OCI-LY1 (cell line): ENCODE measurements at regions not wholly inside any gene's neighbourhood (a gene's known extent, or its start where the extent isn't known, plus 50 kb on each side); places are given as distances from the start of the nearest gene placed in this dataset.

Source experiments
- H2AFZ ChIP-seq: fragments of 200-600 bp; sonication (generic), shearing (Covaris generic); 2 replicates; pipeline ENCODE4 v1.6.0; 2014; ENCODE audit warnings: antibody characterized with exemption, mild to moderate bottlenecking, low read length
- H3F3A ChIP-seq: fragments of 200-600 bp; sonication (generic), shearing (Covaris generic); 2 replicates; pipeline ENCODE4 v1.6.0; 2014; ENCODE audit warnings: mild to moderate bottlenecking, antibody characterized with exemption, low read length, moderate library complexity; ENCODE audit not compliant: insufficient read depth
- H3K27ac ChIP-seq: fragments of 200-600 bp; sonication (generic); 2 replicates; pipeline ENCODE4 v1.5.1; 2014; ENCODE audit warnings: low read length, mixed run types, mild to moderate bottlenecking, low read depth; ENCODE audit not compliant: poor library complexity, severe bottlenecking
- H3K27me3 ChIP-seq: fragments of 200-600 bp; sonication (generic); 2 replicates; pipeline ENCODE4 v1.6.0; 2014; ENCODE audit warnings: antibody characterized with exemption, mild to moderate bottlenecking, low read length, moderate library complexity; ENCODE audit not compliant: insufficient read depth
- H3K36me3 ChIP-seq: fragments of 200-600 bp; sonication (generic); 2 replicates; pipeline ENCODE4 v1.6.1; 2014; ENCODE audit warnings: mild to moderate bottlenecking, antibody characterized with exemption, low read length, moderate library complexity, mixed read lengths; ENCODE audit not compliant: insufficient read depth
- H3K4me1 ChIP-seq: fragments of 200-600 bp; sonication (generic); 2 replicates; pipeline ENCODE4 v1.5.1; 2014; ENCODE audit warnings: mild to moderate bottlenecking, low read length, moderate library complexity; ENCODE audit not compliant: insufficient read depth, severe bottlenecking
- H3K4me2 ChIP-seq: fragments of 200-600 bp; sonication (generic), shearing (Covaris generic); 2 replicates; pipeline ENCODE4 v1.6.1; 2014; ENCODE audit warnings: low read length
- H3K4me3 ChIP-seq: fragments of 200-600 bp; sonication (generic); 2 replicates; pipeline ENCODE4 v1.5.1; 2014; ENCODE audit warnings: low read length, low read depth, mild to moderate bottlenecking, mixed read lengths; ENCODE audit not compliant: poor library complexity, severe bottlenecking
- H3K79me2 ChIP-seq: fragments of 200-600 bp; shearing (Covaris generic); 2 replicates; pipeline ENCODE4 v1.6.1; 2016; ENCODE audit warnings: mixed run types, low read length, mixed read lengths; ENCODE audit not compliant: insufficient read depth
- H3K9ac ChIP-seq: fragments of 200-600 bp; sonication (generic), shearing (Covaris generic); 2 replicates; pipeline ENCODE4 v1.6.1; 2014; ENCODE audit warnings: mild to moderate bottlenecking, low read length, mixed read lengths
- H3K9me2 ChIP-seq: fragments of 200-600 bp; sonication (generic), shearing (Covaris generic); 2 replicates; pipeline ENCODE4 v1.6.1; 2014; ENCODE audit warnings: low read depth, mild to moderate bottlenecking, low read length, mixed read lengths
- H3K9me3 ChIP-seq: fragments of 200-600 bp; shearing (Covaris generic); 2 replicates; pipeline ENCODE4 v1.6.1; 2014; ENCODE audit warnings: low read length, mixed read lengths
- H4K20me1 ChIP-seq: fragments of 200-600 bp; sonication (generic), shearing (Covaris generic); 2 replicates; pipeline ENCODE4 v1.6.0; 2016; ENCODE audit warnings: mild to moderate bottlenecking, low read length; ENCODE audit not compliant: insufficient read depth
- EZH2 ChIP-seq: fragments of 200-600 bp; sonication (generic), shearing (Covaris generic); IDR thresholded peaks from 2 replicates; pipeline ENCODE4 v1.8.0; 2017; ENCODE audit warnings: borderline replicate concordance, mixed run types, mild to moderate bottlenecking, antibody characterized with exemption, low read length, moderate library complexity, mixed read lengths
- TF ChIP-seq, protein P1 (sequence below): fragments of 200-600 bp; sonication (generic), shearing (Covaris generic); IDR thresholded peaks from 2 replicates; pipeline ENCODE4 v1.5.1; 2017; ENCODE audit warnings: mild to moderate bottlenecking, antibody characterized with exemption, low read length, moderate library complexity, mixed read lengths

DNA sequence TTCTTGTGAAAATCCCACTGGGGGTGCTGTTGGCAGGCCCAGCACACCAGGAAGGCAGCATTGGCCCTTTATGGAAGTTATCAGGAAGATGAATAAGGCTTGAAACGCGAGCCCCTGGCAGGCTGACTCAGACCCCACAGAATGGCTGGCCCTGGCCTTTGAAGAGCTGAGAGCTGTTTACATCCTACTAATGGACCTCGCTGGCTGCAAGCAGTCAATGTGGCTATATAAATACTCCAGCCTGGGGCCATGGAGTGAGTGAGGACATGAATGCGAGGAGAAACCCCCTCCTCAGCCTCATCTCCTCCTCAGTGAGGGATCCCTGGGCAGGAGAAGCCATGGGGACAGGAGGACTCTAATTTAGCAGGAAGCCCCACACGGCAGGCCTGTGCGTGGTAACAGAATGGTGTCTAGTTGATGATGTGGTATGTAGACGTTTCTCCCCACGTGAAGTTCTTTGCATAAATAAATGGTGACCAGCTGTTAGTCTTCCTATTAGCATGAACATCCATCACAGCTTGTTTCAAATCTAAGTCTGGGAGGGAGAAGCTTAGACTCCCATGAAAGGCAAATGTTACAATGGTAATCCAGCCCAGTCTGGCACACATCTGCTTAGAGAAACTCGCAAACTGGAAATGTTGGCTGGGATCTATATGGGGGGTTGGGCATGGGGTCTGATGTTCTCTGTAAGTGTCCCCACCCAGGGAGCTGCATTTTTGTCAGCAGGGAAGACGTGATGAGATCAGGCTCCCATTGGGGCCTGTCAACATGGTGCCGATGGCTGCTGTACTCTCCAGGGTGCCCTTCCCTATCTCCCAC lies 175.1 kb upstream of the PITX1 start:
- no peak overlapping the region for H3K9ac ChIP-seq
- TF ChIP-seq, protein P1, sequence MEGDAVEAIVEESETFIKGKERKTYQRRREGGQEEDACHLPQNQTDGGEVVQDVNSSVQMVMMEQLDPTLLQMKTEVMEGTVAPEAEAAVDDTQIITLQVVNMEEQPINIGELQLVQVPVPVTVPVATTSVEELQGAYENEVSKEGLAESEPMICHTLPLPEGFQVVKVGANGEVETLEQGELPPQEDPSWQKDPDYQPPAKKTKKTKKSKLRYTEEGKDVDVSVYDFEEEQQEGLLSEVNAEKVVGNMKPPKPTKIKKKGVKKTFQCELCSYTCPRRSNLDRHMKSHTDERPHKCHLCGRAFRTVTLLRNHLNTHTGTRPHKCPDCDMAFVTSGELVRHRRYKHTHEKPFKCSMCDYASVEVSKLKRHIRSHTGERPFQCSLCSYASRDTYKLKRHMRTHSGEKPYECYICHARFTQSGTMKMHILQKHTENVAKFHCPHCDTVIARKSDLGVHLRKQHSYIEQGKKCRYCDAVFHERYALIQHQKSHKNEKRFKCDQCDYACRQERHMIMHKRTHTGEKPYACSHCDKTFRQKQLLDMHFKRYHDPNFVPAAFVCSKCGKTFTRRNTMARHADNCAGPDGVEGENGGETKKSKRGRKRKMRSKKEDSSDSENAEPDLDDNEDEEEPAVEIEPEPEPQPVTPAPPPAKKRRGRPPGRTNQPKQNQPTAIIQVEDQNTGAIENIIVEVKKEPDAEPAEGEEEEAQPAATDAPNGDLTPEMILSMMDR, result no peak
- no peaks in the 10 kb centered on the region for H3K4me1 ChIP-seq
- H3K36me3 ChIP-seq, result no peaks in the 10 kb centered on the region
- H3K79me2 ChIP-seq, result no peaks in the 10 kb centered on the region
- H3K4me3 ChIP-seq, result no peak overlapping the region
- H3K27ac ChIP-seq, result no peak overlapping the region
- H3K27me3 ChIP-seq, result 0 out of 2 replicates have a peak, but pooled peaks cover 3% of the 10 kb centered on the region
- H3K9me3 ChIP-seq, result no peaks in the 10 kb centered on the region
- no peaks in the 10 kb centered on the region for H3K9me2 ChIP-seq
- H3F3A ChIP-seq, result no peaks in the 10 kb centered on the region
- H2AFZ ChIP-seq, result no peak overlapping the region
- H4K20me1 ChIP-seq, result no peaks in the 10 kb centered on the region
- no peak overlapping the region for H3K4me2 ChIP-seq

DNA sequence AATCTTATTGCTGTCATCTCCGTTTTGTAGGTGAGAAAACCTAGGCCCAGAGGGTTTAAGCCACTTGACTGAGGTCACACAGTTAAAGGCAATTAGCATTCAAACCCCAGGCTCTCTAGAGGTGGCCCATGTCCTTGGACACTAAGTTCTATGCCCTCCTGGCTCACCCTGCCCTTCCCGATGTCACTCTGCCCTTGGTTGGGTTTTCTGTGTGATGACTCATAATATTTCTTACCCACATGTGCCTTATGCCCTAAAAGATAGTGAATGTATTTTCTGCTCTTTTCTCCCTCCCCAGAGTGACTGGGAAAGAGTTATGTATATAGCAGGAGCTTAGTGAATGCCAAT lies 174.5 kb upstream of the PITX1 start:
- Histone ChIP-seq H3K36me3 (no peaks in the 10 kb centered on the region), H3F3A (no peaks in the 10 kb centered on the region), H3K27me3 (0 out of 2 replicates have a peak, but pooled peaks cover 3% of the 10 kb centered on the region), H2AFZ (no peak overlapping the region), H3K9ac (no peak overlapping the region), H4K20me1 (no peaks in the 10 kb centered on the region), H3K79me2 (no peaks in the 10 kb centered on the region), H3K4me3 (no peak overlapping the region), H3K4me1 (no peaks in the 10 kb centered on the region), H3K4me2 (no peak overlapping the region), H3K27ac (no peak overlapping the region), H3K9me3 (no peaks in the 10 kb centered on the region), H3K9me2 (no peaks in the 10 kb centered on the region)
- TF ChIP-seq, protein P1, result no peak
- TF ChIP-seq EZH2, result no peak

DNA sequence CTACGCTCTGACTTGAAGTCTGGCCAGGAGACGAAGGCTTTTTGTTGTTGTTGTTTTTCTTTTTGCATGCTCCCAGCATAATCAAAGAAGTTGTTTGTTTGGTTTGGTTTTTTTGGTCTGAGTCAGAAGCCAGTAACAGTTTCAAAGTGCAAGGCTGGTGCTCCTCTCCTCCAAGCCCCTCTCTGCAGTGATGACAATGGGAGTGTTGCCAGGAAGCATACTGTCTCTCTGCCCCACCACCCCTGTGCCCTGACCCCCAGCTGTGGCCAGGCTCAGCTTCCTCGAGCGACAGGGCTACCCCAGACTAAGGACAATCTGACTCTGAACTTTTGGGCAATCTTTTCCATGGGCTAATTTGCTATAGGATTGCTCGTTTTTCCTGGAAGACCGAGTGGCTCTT lies 173.8 kb upstream of the PITX1 start:
- Histone ChIP-seq H3K36me3 (no peaks in the 10 kb centered on the region), H3F3A (no peaks in the 10 kb centered on the region), H3K4me1 (no peaks in the 10 kb centered on the region), H3K4me2 (no peak overlapping the region), H4K20me1 (no peaks in the 10 kb centered on the region), H3K9me3 (0 out of 2 replicates have a peak, but pooled peaks cover 2% of the 10 kb centered on the region), H3K9ac (no peak overlapping the region), H2AFZ (no peak overlapping the region), H3K9me2 (no peaks in the 10 kb centered on the region), H3K4me3 (no peak overlapping the region), H3K79me2 (no peaks in the 10 kb centered on the region), H3K27ac (no peak overlapping the region), H3K27me3 (0 out of 2 replicates have a peak, but pooled peaks cover 3% of the 10 kb centered on the region)
- no peak for TF ChIP-seq EZH2
- TF ChIP-seq, protein P1, result no peak
